HG03280 (cell line): ENCODE measurements at regions not wholly inside any gene's neighbourhood (a gene's known extent, or its start where the extent isn't known, plus 50 kb on each side); places are given as distances from the start of the nearest gene placed in this dataset.

ENCODE experiments used
- ATAC-seq: cut with Tn5 transposase; IDR thresholded peaks from one replicate; pipeline ENCODE4 v1.9.1; 2021; ENCODE audit warnings: mild to moderate bottlenecking, moderate library complexity; ENCODE audit not compliant: unreplicated experiment

DNA sequence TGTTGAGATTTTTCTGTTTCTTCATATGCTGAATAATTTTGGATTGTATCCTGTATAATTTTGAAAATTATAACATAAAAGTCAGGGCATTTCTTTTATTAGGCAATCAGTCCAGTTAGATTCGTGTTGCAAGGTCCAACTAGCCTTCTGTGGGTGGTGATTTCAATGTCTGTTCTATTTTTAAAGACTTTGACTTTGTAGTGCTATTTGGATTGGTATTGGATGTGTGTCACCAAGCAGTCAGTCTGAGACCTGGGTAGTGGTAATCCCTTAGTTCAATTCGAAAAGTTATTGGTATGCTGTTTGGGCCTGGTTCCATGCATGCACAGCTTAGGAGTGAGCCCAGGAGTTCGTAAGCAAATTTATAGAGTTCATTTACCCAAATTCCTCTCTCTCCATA, 82.2 kb downstream of the EPDR1 start:
- ATAC-seq, result no peak

DNA sequence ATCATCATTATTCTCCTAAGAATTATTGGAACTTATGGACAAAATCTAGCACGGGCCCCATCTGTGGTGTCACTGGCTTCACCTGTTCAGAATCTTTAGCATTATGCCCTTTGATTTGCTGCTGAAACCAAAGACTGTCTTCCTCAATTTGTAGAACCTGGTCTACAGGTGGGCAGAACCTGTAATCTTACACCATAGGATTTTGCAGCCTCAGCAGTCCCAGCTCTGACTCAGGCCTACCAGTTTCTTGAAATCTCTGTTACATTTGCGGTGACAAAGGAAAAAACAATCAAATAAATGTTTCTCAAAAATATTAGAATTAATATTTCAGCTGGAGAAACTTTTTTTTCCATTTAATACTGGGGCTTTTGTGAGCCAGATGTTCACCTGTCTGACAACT, 86.1 kb downstream of the EPDR1 start:
- no peak for ATAC-seq

DNA sequence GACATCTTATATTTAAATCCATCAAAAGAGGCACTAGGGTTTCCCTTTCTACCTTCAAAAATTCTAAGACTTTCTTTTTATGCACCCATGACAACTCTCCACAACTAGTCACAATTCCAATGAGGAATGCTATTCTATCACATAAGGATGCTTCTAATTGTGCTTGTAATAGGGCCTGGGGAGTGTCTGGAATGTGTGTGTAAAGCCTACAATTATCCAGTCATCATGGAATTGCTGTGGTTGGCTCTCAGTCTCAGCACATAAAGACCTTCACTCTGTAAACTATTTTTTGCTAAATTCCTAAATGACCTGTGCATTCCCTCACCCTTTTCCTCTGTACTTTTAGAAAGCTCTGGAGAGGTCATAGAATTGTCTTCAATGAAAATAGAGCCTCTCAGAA, 86.7 kb downstream of the EPDR1 start:
- no peak for ATAC-seq

DNA sequence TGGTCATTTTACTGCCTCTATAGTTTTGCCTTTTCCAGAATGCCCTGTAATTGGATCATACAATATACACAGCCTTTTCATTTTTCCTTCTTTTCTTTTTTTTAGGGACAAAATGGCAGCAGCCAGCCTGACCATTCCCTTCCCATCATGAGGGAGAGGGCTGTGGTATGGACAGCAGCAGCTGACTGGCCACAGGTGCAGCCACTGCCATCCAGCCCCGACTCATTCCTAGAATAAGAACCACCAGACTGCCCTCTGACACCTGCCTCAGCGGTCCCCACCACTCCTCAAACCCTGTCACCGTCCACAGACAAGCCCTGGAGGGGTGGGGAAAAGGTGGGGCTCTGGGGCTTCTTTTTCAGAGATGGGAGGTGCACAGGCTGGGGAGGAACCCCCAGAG, 92.8 kb downstream of the EPDR1 start:
- no peak for ATAC-seq

DNA sequence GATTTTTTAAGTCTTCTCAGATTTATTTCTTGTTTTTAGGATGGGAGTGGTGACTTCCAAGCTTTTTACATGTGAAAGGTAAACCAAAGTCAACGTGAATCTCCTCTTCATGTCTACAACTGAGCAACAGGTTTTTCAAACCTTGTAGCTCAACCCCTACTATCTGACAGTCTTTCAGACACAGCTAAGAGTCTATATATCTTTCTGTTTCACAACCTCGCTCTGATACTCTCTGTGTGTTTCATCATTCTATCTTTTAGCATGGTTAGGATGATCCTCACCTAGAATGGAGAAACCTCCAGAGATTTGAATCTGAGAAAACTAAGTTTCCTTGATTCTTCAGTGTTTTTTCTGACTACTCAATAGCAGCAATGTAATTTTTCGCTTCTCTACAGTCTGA, 96.1 kb downstream of the EPDR1 start:
- ATAC-seq, result no peak

DNA sequence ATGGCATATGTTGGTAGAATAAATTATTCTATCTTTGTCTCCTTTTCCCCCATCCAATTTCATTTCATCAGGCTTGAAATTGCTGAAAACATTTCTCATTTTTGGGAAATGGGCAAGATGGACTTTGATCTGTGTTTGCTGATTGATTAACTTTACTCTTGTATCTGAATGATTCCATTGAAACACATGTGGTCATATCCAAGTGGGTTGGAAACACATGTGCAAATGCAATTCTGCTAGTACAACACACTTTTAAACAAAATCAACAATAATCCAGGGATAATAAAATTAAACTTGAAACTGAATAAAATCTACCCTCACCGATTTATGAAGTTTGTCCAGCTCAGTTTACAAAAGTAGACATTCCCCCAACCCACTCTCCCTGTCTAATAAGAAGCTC, 96.9 kb downstream of the EPDR1 start:
- ATAC-seq, result no peak

DNA sequence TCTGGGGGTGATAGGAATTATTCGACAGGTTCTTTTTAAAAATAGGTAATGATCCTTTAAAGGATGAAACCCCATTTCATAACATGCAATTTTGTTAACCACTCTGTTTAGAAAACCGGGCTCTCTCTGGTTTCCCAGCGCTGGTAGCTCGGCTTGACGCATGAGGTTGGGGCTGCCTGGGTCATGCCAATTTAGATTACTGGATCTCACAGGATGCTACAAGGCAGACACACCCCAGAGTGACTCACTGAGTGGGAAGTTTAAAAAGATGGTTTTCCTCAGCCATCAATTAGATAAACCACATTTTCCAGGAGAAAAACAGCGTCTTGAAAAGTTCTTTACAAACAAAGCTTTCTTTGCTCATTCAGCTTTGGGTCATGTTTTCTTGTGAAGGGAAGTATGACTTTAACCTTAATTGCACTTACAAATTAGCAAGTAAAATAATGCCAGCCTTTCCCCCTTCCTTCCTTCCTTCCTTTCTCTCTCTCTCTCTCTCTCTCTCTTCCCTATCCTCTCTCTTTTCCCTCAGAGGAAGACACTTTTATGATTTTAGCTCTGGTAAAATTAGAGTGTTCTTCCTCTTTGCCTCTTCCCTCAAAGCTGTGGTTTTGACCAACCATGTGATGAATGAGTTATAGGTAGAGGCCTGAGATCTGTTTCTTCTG, 99.8 kb downstream of the EPDR1 start:
- no peak for ATAC-seq

DNA sequence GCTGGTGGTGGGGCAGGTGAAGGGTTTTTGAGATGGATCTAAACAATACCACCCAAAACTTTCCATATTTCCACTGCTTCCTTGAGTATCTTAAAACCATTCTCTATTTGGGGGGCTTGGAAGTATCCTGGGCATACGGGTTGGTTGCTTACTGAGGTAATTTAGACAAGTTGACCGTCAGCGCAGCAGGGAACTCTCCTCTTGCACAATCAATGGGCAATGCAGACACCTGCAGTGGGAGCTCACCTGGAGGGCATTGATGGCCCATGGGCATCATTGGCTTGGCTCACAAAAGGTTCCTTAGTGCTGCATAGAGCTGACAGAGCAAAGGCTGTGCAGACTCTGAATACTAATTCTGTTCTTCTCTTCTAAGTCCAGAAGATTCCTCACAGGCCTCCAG, 101.5 kb downstream of the EPDR1 start:
- ATAC-seq, result no peak

DNA sequence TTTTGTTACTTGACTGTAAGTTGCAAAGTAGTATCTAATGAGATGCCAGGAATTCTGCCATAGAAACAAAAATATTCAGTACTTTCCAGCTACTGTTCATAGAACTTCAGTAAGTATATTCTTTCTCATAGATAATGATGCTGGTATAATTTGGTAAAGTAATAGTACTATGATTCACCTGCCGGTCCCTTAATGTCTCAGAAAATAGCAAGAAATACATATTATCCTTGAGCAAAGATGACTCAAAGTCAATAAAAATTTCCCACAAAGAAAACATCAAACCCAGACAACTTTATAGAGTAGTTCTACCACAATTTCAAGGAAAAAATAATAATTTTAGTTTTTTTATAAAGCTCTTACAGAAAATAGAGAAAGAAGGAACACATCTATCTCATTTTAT, 105.4 kb downstream of the EPDR1 start:
- ATAC-seq, result no peak

DNA sequence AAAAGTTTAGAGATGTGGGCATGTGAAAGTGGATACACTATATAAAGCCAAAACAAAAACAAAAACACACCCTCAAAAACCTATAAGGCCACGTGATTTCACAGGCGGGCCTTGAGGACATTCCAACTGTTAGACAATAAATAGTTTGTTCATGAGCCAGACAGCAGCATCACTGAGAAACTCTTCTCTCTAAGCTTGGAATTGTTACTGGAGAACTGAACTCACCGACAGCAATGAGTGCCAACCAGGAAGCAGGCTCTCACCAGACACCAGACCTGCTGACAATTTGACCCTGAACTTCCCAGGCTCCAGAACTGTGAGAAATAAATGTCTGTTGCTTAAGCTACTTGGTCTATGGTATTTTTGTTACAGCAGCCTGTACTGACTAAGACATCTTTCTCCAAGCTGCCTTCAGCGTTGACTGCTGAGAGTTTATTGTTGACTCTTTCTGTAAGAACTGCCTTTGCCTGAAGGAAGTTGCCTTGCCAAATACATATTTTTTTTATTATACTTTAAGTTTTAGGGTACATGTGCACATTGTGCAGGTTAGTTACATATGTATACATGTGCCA, 107.5 kb downstream of the EPDR1 start:
- no peak for ATAC-seq

DNA sequence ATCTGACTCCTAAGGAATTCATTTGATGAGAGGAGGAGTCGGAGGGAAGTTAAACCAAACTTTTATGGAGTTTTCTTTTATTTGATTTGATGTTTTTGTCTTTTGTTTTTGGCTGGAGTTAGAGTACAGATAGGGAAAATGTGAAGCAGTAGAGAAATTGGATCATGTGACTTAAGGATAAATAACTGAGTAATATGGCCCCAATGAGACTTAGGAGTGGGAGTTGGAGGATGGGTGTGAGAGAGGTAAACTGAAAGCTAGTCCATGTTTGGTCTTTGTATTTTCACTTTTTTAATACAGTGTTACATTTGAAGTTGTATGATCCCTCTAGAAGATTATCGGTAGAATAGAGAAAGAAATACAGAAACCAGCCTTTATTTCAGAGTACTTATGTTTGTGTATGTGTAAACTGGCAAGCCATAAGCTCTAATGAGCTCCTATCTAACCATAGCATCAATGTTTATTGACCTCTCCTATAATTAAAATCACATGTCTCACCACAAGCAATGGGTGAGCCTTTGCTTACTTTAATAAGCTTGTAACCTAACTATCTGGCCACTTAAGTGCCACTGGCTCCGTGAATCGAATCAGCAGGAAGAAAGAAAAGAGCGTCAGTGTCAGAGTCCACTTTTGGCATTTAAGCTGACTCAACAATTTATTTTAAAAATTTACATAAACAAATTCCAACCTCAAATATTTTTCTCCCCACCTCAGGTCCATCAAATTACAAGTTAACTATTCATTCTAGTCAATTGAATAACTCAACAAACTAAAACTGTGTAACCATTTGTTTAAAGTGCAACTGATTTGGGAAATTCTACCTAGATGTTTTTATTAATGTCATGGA, 113.8 kb downstream of the EPDR1 start:
- no peak for ATAC-seq

DNA sequence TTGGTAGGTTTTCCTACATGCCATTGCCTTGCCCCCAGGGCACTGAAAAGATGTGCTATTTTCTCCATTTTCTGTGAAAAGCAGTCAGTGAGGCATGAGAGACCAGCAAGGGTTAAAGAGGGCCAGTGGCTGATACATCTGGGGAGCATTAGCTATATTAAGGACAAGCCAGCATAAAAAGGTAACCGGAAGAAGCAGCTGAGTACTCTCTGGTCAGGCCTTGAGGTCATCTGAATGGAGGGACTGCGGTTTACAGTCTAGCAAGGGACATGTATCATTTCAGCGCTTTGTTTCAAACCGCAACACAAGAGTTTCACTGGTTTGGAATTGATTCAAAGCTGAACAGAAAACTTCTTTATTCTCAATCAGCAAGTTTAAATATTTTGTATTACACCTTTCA, 120.4 kb downstream of the EPDR1 start:
- no peak for ATAC-seq

DNA sequence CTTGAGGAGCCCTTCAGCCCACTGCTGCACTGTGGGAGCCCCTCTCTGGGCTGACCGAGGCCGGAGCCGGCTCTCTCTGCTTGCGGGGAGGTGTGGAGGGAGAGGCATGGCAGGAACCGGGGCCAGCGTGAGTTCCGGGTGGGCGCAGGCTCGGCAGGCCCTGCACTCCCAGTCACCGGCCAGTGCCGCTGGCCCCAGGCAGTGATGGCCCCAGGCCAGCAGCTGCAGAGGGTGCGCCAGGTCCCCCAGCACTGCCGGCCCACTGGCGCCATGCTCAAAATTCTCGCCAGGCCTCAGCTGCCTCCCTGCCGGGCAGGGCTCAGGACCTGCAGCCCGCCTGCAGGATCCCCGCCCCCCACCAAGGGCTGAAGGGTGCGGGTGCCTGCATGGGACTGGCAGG, 128.4 kb upstream of the STARD3NL start:
- no peak for ATAC-seq

DNA sequence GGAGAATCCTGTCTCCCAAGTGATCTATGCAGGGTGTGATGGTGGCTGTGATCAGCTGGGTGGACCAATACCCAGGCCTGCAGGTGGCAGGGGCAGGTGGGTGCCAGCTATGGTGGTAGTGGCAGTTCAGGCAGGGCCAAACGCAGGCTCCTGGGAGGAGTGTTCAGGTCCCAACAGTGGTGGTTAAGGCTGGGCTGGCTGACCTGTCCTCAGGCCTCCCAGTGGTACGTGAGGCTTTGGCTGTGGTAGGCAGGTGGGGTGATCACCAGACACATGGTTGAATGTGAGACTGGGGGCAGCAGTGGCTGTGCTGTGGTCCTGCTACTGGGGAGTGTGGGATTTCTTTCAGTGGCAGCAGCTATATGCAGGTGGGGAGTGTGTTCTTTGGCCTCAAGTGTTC, 126.7 kb upstream of the STARD3NL start:
- no peak for ATAC-seq

DNA sequence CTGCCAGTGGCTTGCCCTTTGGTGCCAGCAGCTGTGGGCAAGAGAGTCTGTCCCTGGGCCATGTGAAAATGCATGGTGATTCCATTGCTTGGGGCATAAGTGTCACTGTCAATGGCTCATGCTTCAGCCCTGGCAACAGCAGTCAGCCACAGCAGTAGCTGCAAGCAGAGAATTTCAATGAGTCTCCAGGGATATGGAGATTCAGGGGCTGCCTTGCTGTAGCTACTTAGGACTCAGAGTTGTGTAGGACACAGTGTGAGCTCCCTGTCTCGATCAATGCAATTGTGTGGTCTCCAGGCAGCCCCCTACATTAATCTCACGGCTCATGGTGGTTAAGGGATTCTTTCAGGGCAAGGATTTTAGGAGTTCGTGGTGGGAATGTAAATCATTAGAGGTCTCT, 126.3 kb upstream of the STARD3NL start:
- ATAC-seq, result no peak

DNA sequence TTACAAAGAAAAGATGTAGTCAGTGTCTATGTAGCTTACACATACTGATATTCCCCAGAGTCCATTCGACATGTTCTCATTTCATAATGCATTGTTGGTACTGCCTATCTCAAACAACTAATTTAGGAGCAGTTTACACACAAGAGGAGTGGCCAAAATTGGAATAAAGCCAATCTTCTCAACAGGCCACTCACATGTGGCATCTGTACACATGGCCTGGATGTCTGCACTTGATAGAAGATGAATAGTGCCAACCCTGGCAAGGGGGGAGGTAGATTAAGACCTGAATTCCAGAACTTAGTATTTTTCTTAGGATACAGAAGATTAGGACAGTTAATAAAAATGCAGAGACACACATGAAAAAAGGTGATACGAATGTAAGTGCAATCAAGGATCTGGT, 125.3 kb upstream of the STARD3NL start:
- ATAC-seq, result no peak

DNA sequence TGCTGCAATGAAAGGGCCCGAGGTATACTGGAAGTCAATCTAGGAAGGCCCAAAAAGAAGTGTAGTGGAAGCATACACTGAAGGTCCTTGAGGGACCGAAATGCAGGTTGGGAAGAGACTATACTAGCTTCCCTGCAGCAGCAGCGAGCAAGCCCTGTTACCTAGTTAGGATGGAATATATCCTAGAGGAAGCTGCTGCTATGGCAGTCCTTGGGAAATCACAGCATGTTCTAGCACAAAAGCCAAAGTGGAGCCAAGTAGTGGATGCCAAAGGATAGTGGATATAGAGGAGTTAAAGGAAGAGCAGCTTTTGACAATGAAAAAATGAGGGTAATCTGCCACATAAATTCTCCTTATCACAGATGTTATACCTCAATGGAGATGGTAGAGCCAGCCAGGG, 123.8 kb upstream of the STARD3NL start:
- no peak for ATAC-seq

DNA sequence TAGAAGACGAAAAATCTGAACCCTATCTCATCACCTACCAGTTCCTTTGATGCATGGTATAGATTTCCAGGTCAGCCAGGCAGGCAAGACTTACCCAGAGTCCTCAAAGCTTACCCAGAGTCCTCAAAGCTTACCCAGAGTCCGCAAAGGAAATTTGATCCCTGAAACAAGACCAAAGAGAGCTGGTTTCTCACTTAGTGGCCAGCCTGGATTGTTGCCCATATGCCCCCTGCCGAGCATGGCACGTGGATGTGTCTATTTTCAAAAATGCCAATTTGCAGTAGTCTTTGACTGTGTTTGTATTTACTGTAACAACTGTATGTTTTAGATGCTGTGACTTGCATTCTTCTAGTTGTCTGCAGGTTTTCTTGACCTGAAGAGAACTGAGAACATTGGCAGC, 120.2 kb upstream of the STARD3NL start:
- ATAC-seq, result no peak

DNA sequence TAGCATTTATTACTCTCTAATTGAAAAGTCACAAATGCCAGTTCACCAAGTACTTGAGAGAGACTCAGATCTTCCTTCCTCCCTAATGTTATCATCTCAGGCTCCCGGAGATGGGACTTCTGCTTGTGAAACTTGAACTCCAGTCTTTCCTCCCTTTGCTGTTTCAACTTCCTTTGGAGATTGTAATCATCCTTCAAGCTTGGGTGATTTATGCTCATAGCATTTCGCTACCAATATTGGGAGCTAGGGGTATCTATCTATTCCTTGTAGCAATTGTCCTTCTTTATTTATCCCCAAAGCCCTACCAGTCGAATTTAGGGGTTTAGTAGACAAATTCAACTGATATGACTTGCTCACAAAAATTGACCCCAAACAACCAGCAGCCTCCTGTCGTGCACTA, 117.9 kb upstream of the STARD3NL start:
- ATAC-seq, result no peak

DNA sequence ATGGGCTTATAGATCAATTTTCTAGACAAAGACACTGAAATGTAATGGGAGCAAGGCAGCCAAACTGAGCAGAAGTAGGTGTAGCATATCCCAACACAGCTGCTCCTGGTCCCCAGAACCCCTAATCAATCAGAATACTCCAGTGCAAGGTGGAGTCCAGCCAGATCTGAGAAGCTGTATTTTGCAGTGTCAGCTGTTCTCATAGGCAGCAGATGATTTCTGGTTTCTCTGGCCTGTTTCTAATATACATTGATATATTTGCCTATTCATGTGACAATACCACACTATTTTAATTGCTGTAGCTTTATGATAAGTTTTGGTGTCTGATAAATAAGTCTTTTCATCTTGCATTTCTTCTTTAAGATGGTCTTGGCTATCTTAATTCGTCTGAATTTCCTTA, 117.4 kb upstream of the STARD3NL start:
- ATAC-seq, result no peak

DNA sequence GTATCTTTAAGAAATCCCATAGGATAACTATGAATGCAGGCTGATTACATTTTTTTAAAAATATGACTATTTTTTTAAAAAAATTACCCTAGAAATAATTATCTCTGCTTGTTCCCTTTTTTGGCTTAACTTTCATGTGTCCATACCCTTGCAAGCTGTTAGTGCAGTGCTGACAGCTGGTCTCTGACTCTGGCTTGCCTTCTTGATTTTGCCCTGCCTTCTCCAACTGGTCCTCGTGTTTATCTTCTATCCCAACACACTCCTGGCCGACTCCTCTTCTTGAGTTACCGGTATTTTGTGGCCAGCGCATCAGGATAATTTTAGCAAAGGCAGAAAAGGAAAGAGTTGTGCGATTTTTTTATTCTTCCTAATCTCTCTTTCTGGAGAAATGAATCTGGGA, 111.7 kb upstream of the STARD3NL start:
- ATAC-seq, result no peak

DNA sequence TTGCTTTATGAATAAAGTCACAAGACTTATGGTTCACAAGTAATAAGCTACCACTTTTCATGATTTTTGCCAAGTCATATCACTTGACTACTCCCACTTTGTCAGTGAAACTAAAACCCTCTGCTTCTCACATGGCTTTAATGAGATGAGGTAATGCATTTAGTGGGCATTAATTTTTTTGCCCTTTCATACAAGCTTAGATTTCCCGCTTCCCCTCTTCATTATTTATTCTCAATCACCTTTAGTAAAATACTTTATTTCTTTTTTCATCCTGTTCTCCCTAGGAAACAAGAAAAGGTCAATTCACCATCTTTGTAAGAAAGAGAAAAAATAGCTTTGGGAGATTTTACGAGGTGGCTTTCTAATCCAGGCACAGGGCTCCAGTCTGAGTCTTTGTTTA, 109.6 kb upstream of the STARD3NL start:
- ATAC-seq, result no peak
